Colonic mucosa (tissue), 4 donors: ENCODE measurements at regions not wholly inside any gene's neighbourhood (a gene's known extent, or its start where the extent isn't known, plus 50 kb on each side); places are given as distances from the start of the nearest gene placed in this dataset.

Experiments
- DNase-seq: peaks from one replicate; pipeline ENCODE4 v3.0.0-alpha.2; 2020
- H3K27ac ChIP-seq: fragments of 200-600 bp; one replicate; pipeline ENCODE4 v1.8.0; 2021
- H3K27me3 ChIP-seq: fragments of 200-600 bp; one replicate; pipeline ENCODE4 v1.8.0; 2021
- H3K36me3 ChIP-seq: fragments of 200-600 bp; one replicate; pipeline ENCODE4 v1.8.0; 2021
- H3K4me1 ChIP-seq: fragments of 200-600 bp; one replicate; pipeline ENCODE4 v1.8.0; 2021; ENCODE audit warnings: mild to moderate bottlenecking
- H3K4me3 ChIP-seq: fragments of 200-600 bp; one replicate; pipeline ENCODE4 v1.8.0; 2021
- H3K9ac ChIP-seq, 2 donors: one replicate each; pipeline ENCODE4 v1.7.0; 2013; ENCODE audit warnings: control low read depth in 2 of 2, low read depth in 2 of 2, low read length in 2 of 2
- H3K9me3 ChIP-seq: fragments of 200-600 bp; one replicate; pipeline ENCODE4 v1.8.0; 2021
- CTCF ChIP-seq: fragments of 200-600 bp; IDR thresholded peaks from one replicate; pipeline ENCODE4 v1.8.0; 2022; ENCODE audit warnings: antibody characterized with exemption, mild to moderate bottlenecking
- intact Hi-C: fragments of 100-400 bp; cut with DNase I; formaldehyde crosslinking; loops from one replicate; pipeline ENCODE4 v1.14.1; 2022
- donor health status: healthy.
- donor health status: DM: no; HTN: no; CAD: no.
- donor health status: DM: no; HTN: no; CAD: no.

GRCh38 chr2:147578529-147578928 lies 266.3 kb upstream of the ACVR2A start:
- no peaks in the 10 kb centered on the region for H3K4me1 ChIP-seq
- intact Hi-C loops, result no loop called here
- TF ChIP-seq CTCF, result no peak

GRCh38 chr2:147577998-147578380 lies 266.8 kb upstream of the ACVR2A start:
- no peaks in the 10 kb centered on the region for H3K27me3 ChIP-seq
- no peaks in the 10 kb centered on the region for H3K36me3 ChIP-seq
- no peak for TF ChIP-seq CTCF
- H3K9me3 ChIP-seq, result no peaks in the 10 kb centered on the region
- no peak overlapping the region for H3K4me3 ChIP-seq
- no peaks in the 10 kb centered on the region for H3K4me1 ChIP-seq
- H3K9ac ChIP-seq, result no peak overlapping the region
- no peak overlapping the region for H3K27ac ChIP-seq
- intact Hi-C loops, result no loop called here
- no peak for DNase-seq

More at GRCh38 chr2:147578529-147578928, 266.3 kb upstream of the ACVR2A start:
- H3K36me3 ChIP-seq, result no peaks in the 10 kb centered on the region
- H3K9ac ChIP-seq, result no peak overlapping the region
- DNase-seq, result no peak
- H3K4me3 ChIP-seq, result no peak overlapping the region
- no peak overlapping the region for H3K27ac ChIP-seq
- no peaks in the 10 kb centered on the region for H3K27me3 ChIP-seq
- no peaks in the 10 kb centered on the region for H3K9me3 ChIP-seq

GRCh38 chr2:147577323-147577997 lies 267.4 kb upstream of the ACVR2A start:
- Histone ChIP-seq H3K36me3 (no peaks in the 10 kb centered on the region), H3K9me3 (no peaks in the 10 kb centered on the region), H3K9ac (no peak overlapping the region), H3K27me3 (no peaks in the 10 kb centered on the region), H3K4me3 (no peak overlapping the region), H3K27ac (no peak overlapping the region), H3K4me1 (no peaks in the 10 kb centered on the region)
- DNase-seq, result no peak
- intact Hi-C loops, result no loop called here
- no peak for TF ChIP-seq CTCF

- H3K9me3 ChIP-seq, result no peaks in the 10 kb centered on the region
- no peaks in the 10 kb centered on the region for H3K4me1 ChIP-seq
- H3K36me3 ChIP-seq, result no peaks in the 10 kb centered on the region
- H3K27ac ChIP-seq, result no peak overlapping the region
- H3K27me3 ChIP-seq, result no peaks in the 10 kb centered on the region
- no peak overlapping the region for H3K9ac ChIP-seq
- TF ChIP-seq CTCF, result no peak
- intact Hi-C loops, result no loop called here
- DNase-seq, result no peak
- no peak overlapping the region for H3K4me3 ChIP-seq
Observed at GRCh38 chr2:147575106-147575505, 269.7 kb upstream of the ACVR2A start.

GRCh38 chr2:147572622-147573021 lies 272.2 kb upstream of the ACVR2A start:
- H3K4me3 ChIP-seq, result no peak overlapping the region
- no peak for TF ChIP-seq CTCF
- no peak for DNase-seq
- no peak overlapping the region for H3K9ac ChIP-seq
- intact Hi-C loops, result no loop called here
- no peaks in the 10 kb centered on the region for H3K4me1 ChIP-seq
- H3K27me3 ChIP-seq, result no peaks in the 10 kb centered on the region
- no peak overlapping the region for H3K27ac ChIP-seq
- H3K9me3 ChIP-seq, result no peaks in the 10 kb centered on the region
- no peaks in the 10 kb centered on the region for H3K36me3 ChIP-seq
